GM21447 (cell line): ENCODE measurements at regions not wholly inside any gene's neighbourhood (a gene's known extent, or its start where the extent isn't known, plus 50 kb on each side); places are given as distances from the start of the nearest gene placed in this dataset.
"Not testable (repeated sequence)": the region's sequence is repeated elsewhere in the genome, so short reads cannot be mapped to it uniquely, and the experiment has no call there.

Experiments used
- ATAC-seq: cut with Tn5 transposase; IDR thresholded peaks from one replicate; pipeline ENCODE4 v1.9.1; 2021; ENCODE audit not compliant: unreplicated experiment

GRCh38 chr5:75002271-75002670, 50.1 kb downstream of the GCNT4 start:
- no peak for ATAC-seq

- ATAC-seq, result no peak
These were observed 56.4 kb downstream of the GCNT4 start for GRCh38 chr5:74995926-74996325.

- ATAC-seq, result no peak
These were observed 57.5 kb downstream of the GCNT4 start for GRCh38 chr5:74994826-74995225.

- ATAC-seq, result no peak
These were observed 58.6 kb downstream of the GCNT4 start for GRCh38 chr5:74993743-74994142.

- no peak for ATAC-seq
These were observed 59.6 kb downstream of the GCNT4 start for GRCh38 chr5:74992791-74993190.

DNA sequence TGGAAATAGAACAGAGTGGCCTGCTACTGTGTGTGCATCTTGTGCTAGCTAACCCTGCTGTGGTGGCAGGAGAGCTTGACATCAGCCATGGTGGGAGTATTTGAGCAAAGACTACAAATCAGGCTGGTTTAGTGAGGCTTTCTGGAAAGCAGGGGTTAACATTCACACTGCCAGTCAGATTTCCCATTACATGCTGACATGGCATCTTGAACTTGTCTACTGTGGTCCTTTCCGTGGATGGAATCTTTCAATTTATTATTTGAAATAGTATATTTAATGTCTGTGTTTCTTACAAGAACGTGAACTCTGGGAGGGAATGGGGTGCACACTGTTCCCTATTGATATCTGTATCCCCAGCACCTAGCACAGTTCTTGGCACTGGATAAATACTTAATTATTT, 60.8 kb downstream of the GCNT4 start:
- no peak for ATAC-seq

- ATAC-seq, result no peak
These were observed 62.2 kb downstream of the GCNT4 start for GRCh38 chr5:74990194-74990593.

DNA sequence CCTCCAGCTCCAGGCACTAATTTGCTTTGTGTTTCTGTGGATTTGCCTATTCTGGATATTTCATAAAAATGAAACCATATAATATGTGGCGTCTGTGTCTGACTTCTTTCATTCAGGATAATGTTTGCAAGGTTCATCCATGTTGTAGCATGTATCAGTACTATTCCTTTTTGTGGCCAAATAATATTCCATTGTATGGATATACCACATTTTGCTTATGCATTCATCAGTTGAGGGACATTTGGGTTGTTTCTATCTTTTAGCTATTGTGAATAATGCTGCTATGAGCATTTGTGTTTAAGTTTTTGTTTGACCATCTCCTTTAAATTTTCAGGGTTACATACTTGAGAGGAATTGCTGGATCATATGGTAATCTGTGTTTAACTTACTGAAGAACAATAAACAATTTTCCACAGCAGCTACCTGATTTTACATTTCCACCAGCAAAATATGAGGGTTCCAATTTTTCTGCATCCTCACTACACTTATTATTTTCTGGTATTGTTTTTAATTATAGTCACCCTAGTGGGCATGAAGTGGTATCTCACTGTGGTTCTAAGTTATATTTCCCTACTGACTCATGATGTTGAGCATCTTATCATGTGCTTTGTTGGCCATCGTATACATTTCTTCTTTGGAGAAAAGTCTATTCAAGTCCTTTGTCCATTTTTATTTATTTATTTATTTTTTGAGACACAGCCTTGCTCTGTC, 63.9 kb downstream of the GCNT4 start:
- no peak for ATAC-seq

DNA sequence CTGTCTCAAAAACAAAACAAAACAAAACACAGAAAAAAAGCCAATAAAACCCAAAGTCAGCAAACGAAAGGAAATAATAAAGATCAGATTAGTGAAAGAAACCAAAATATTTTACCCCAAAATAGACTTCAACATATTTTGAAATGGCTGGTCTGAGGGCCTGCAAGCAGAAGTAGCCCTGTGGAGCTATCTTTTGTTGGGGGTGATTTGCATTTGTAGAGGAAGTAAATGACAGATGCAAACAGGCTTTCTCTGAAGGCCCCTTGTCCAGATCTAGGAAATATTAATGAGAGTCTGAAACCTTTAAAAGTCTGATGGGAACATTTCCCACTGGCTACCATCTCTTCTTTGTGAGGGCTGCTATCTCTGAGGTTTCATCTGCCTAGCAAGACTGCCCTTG, 74.0 kb downstream of the GCNT4 start:
- ATAC-seq, result no peak

DNA sequence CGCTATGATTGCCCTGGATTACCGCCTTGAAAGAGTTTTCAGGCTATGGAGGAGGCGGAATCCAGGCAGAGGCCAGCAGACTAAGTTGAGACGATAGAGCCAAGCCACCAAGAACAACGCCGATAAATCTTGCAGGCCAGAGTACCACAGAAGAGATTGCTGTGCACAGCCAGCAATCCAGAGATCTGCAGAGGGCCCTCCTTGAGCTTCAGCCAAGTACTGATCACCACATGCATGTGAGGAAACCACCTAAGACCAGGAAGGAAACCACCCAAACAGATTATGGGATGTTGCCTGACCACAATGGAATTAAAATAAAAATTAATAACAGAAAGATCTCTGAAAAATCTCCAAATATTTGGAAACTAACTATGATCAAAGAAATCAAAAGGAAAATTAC, 74.9 kb downstream of the GCNT4 start:
- ATAC-seq, result no peak

DNA sequence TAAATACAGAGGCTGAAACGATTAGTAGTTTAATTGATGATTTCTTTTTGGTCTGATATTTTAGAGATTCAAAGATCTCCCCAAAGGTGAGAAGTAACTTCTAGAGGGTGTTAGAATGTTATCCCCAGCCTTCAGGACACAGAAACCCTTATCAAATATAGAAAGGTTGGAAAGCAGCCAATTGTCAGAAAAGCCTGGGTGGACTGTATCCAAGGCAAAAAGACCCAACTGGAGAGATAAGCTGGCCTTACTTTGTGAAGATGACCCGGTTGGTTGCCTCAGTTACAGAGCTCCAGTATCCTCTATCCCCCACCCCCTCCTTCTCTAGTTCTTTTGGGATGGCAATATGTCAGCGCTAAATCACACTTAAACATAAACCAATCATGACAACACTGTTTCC, 75.7 kb downstream of the GCNT4 start:
- no peak for ATAC-seq

- ATAC-seq, result no peak
These were observed 76.8 kb downstream of the GCNT4 start for GRCh38 chr5:74975582-74975981.

DNA sequence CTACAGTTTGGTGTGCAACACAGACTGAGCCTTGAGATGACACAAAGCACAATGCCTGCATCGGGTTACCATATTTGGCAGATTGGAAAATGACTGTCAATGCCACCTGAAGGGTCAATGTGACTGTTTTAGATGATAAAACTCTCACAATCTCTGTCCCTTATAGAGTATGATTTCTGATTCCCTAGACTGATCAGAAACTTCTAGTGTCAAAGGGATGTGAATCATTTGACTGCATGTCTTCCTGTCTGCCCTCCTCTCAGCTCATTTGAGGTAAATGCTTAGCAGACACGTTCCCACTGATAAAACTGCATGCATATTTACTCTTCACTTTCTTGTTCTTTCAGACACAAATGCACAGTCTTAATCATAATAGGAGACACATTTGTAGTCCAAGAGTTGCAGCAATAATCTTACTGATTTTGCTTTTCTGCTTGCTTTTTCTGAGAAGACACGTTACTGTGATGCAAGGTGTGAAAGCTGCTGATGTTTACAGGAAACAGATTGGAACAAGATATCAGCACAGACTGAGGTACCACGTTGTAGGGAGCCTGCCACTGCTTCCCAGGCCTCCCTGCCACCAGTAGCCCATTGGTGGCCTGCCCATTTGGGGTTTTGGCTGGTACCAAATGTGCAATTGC, 77.8 kb downstream of the GCNT4 start:
- no peak for ATAC-seq

DNA sequence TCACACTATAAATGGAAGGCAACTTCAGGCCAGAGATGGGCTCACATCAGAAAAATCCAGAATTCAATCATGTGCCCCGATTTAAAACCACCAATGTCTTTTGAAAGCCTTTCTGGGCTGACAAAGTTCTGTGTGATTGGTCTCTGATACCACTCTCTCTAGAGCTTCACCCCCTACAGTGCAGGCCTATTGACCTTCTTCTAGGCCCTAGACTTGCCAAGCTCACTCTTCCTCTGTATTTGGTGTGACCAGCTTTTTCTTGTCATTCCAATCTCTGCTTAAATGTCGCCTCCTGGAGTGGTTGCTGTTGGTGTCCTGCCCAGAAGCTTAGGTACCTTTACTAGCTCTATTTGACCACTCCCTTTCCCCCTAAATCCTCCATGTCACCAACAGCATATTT, 78.7 kb downstream of the GCNT4 start:
- ATAC-seq, result no peak

- no peak for ATAC-seq
These were observed 80.4 kb downstream of the GCNT4 start for GRCh38 chr5:74971947-74972460.

- not testable (repeated sequence) for ATAC-seq
These were observed 81.5 kb downstream of the GCNT4 start for GRCh38 chr5:74970891-74971290.

DNA sequence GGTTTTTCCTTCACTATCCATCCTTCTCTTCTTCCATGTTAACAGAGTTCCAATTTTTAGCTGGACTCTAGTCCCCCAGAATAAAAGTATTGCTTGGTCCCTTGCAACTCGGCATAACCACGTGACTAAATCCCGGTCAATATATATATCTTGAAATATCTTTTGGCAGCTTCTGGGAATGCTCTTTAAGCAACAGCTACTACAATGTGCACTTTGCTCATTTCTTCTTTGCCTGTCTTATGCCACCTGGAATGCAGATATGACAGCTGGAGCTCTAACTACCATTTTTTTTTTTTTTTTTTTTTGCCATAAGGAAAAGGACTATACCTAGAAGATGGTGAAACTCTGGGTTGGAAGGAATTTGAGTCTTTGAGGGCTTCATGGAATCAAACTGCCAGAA, 82.6 kb downstream of the GCNT4 start:
- ATAC-seq, result no peak

DNA sequence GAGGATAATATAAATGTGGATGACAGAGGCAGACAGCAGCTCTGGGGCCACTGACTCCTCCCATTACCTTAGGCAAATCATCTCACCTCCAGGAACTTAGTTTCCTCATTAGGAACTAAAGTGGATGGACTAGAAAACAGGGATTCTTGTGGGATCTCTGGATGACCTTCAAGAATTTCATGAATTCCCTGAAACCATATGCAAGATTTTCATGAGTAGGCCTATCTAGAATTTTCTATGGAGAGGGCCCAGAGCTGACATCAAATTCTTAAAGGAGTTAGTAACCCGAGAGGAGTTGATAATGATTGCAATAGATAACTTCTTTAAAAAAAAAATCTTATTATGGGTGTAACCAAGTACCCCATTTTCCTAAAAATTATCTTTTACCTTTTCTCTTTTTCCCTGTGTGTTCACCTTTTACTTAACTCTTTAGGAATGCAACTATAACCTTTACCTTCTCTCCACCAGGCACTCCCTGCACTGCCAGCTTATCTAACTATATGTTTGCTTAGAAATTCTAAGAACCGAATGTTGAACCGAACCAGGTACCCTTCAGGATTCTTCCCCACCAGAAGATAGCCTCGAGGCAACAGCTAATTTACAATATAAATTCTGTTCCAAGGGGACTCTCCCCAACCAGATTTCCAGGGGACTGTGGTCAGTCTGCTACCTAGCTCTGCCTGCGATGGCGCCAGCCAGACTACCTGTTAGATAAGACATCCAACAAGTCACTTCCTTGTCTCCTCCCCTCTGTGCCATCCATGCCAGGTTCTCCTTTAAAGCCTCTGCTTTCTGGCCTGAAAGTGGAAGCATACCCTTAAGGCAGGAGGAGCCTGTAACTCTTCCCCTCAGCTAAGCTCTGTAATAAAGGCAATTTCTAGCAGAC, 86.0 kb downstream of the GCNT4 start:
- ATAC-seq, result no peak

- ATAC-seq, result no peak
These were observed 89.0 kb downstream of the GCNT4 start for GRCh38 chr5:74963407-74963806.

DNA sequence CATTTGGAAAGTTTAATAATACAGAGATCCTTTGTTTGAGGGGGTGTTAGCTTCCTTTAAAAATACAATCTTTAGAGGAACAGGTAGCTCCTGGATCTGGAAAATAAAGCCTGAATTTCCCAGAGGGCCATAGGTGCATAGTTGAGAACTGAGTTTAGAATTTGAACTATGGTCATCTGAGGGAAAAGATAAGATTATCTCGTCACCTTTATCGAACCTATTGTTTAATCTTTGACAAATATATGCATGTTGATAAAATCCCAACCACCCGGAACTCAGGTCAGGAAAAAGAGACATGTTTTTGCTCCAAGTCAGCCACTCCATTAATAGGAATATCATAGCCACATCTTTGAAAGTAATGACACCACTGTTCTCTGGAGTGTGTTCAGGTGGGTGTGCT, 91.7 kb upstream of the FAM169A start:
- ATAC-seq, result no peak

- ATAC-seq, result no peak
These were observed 91.0 kb upstream of the FAM169A start for GRCh38 chr5:74957029-74957784.
